Smooth muscle cell of the brain vasculature (primary cell): ENCODE measurements at regions not wholly inside any gene's neighbourhood (a gene's known extent, or its start where the extent isn't known, plus 50 kb on each side); places are given as distances from the start of the nearest gene placed in this dataset.
A peak's percentile ranks its signal among the peaks of the same experiment; 100 is the strongest.
"Not testable (repeated sequence)": the region's sequence is repeated elsewhere in the genome, so short reads cannot be mapped to it uniquely, and the experiment has no call there.

Experiments used
- DNase-seq: peaks from one replicate; pipeline ENCODE4 v3.0.0-alpha.2; 2012; ENCODE audit warnings: low read depth, low spot score

- not testable (repeated sequence) for DNase-seq
These were observed 214.4 kb upstream of the HS3ST1 start for GRCh38 chr4:11643081-11643480.

DNA sequence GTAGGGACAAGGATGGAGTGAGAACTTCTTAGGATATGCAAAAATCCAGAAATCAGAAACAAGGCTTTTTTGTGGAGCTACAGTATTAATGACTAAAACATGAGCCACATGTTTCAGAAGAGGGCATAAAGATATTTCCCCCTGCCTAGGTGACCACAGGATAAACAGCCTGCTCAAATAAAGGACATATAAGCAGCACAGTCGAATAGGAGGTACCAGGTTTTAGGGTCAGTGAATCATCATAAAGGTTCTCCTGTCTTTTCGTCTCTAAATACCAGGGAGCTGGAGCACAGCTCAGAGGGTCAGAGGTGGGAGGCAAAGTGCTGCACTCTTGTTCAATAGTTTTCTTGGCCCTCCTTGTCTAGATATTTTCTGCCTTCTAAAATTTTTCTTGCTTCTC is 211.9 kb upstream of the HS3ST1 start:
- DNase-seq: no peak

DNA sequence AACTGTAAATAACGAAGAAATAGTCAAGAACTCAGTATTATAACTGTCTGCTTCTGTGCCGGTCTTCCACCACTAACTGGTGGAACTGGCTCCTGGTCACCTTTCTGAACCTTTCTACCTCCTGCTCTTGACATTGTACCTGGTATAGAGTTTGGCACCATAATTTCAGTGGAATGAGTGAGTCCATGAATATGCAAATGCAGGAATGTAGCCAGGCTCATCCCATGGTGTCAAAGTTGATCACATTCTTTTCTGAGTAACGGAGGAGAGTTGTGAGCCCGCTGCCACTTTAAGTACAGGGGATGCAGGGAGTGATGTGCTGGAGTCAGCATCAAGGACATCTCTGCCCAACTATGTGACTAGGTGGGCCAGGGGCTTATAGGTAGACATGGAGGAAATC is 207.9 kb upstream of the HS3ST1 start:
- no peak for DNase-seq

GRCh38 chr4:11636031-11636430 is 207.3 kb upstream of the HS3ST1 start:
- no peak for DNase-seq

- peak; percentile 50 for DNase-seq
These were observed 206.6 kb upstream of the HS3ST1 start for GRCh38 chr4:11635342-11635741.

DNA sequence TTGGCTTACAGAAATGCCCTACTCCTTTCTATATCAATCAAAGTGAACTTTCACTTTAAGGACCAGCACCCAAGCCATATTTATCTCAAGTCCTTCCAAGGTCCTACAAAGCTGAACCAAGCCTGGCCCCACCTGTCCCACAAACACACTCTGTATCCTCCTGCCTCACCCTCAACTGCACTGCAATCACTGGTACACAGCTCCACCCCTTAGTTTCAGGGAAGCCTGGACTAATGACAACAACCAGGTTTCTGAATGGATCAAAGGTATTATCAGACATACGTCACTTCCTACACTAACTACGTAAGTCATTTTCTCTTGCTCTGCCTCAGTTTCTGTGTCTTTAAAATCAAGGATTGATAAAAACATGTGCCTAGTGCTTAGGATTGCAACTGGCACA is 205.6 kb upstream of the HS3ST1 start:
- no peak for DNase-seq

GRCh38 chr4:11633430-11633829 is 204.7 kb upstream of the HS3ST1 start:
- DNase-seq: no peak

DNA sequence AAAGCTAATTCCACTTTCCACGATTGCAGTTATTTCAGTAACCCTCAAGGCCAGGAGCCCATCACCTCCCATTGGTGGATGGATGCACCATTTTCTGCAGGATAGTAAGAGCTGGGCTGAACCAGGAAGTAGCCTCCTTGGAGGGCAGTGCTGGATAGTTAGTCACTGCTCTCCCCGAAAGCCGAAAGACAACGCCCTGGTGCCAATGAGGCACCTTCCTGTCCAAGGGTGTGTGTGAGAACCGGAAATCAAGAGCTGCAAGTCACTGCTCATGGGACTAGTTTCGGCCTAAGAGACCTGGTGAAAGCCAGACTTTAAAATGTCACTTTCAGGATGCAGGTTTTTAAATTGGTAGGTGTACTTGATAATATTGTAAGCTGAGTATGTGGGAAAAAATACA is 203.8 kb upstream of the HS3ST1 start:
- DNase-seq: no peak

DNA sequence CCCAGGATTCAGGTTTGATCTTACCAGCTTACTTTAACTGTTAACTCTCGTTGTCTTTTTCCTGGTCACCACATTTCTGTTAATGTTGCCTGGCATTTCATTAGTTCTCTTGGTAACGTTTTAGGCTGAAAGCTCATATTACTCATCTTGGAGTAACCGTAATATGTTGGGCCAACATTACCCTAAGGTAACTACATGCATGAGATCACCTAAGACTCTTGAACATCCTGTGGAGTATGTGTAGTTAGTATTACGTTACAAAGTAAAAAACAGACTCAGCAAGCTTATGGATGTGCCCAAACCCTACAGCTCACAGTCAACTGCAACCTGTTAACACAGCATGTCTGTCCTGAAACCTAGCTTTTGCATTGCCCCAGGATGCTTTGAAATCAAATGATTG is 203.3 kb upstream of the HS3ST1 start:
- DNase-seq: no peak

- DNase-seq: no peak
These were observed 202.7 kb upstream of the HS3ST1 start for GRCh38 chr4:11631416-11631815.

DNA sequence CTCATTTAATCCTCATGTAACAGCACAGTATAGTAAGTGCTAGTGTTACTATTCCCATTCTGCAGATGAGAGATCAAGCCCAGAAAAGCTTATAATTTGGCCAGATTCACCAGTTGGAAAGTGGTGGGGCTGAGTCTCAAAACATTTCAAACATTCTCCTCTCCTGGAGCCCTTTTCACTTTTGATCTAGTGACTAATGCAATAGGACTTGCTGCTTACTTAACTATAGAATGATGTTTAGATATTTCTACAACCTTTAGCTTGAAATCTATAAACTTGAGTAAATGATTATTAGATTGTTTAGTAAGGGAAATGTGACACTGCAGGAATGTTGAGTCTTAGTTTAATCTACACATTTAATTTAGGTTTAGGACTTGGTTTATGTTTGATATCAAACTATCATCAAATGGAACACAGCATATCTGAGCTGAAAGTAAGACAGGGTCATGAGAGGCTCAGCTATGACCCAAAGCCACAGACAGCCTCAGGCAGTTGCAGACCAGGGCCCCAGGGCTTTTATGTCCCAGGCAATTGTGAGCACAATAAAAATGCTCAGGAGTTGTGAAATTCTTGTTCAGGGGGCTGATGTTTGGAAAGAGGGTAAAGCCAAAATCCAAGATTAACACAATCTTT is 199.5 kb upstream of the HS3ST1 start:
- no peak for DNase-seq

DNA sequence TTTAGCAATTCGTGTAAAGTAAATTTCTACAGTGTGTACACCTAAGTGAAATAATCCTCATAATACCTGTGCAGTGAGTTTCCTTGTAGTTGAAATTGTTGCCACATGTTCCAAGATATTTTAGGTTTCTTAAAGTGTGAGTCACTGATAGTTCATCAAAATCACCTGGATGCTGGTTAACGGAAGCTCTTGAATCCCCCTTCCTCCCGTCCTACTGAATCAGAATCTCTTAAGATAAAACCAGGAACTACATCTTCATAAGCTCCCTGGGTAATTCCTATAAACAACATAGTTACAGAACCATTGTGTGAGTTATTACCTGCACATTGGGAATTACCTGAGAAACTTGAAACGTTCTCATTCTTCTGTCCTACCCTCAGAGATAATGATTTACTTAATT is 197.4 kb upstream of the HS3ST1 start:
- no peak for DNase-seq

- DNase-seq: no peak
These were observed 196.5 kb upstream of the HS3ST1 start for GRCh38 chr4:11625211-11625610.

DNA sequence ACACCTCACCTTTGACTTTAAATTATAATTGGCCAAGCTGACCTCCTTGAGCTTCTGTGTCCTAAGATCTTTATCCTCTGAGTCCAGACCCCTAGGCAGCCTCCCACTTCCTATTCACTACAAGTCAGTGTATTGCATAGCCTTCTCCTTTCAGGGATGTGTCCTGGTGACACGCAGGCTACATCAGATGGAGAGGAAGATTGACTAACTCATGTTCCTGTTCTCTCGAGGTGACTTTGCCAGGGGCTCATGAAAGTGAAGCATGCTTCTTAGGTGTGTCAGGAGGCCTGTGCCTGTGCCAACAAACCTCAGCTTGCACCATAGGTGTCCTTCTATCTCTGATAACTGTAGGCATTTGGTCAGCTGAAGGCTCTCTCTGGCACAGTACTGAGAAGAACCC is 195.7 kb upstream of the HS3ST1 start:
- no peak for DNase-seq

DNA sequence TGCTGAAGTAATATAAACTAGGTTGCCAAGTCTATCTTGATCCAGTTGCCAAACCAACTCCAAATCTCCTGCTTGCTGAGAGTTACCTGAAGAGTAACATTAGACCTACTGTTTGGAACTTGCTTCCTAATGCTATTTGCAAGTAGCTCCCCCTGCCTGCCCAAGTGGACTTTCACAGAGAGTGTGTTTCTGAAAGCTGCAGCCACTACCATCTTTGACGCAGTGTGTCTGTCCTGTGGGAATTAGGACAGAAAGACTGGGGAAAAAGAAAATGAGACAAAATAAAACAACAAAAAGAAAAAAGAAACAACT is 195.0 kb upstream of the HS3ST1 start:
- DNase-seq: no peak

DNA sequence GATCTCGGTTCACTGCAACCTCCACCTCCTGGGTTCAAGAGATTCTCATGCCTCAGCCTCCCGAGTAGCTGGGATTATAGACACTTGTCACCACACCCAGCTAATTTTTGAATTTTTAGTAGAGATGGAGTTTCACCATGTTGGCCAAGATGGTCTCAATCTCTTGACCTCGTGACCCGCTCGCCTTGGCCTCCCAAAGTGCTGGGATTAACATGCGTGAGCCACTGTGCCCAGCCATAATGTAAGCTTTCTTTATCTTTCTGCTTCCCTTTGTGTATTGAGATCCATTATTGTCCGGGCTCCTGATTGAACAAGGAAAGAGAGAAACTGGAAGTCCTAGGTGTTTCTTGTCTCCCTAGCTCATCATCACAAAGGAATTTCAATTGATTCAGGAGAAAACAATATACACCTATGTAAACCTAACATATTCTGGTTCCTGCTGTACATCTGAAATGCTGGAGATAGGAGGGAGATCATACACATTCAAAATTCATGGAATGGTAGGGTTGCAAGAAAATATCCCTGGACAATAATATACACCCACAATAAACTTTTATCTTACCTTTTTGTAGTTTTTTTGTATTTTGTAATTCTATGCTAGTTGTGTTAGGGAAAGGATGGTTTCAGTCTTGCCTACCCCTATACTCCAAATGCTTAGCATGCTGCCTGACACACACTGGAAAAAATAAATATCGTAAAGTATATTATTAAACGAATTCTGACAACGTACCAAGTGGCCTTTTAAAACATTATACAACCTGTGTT is 194.4 kb upstream of the HS3ST1 start:
- DNase-seq: no peak

GRCh38 chr4:11620861-11621260 is 192.2 kb upstream of the HS3ST1 start:
- DNase-seq: no peak

DNA sequence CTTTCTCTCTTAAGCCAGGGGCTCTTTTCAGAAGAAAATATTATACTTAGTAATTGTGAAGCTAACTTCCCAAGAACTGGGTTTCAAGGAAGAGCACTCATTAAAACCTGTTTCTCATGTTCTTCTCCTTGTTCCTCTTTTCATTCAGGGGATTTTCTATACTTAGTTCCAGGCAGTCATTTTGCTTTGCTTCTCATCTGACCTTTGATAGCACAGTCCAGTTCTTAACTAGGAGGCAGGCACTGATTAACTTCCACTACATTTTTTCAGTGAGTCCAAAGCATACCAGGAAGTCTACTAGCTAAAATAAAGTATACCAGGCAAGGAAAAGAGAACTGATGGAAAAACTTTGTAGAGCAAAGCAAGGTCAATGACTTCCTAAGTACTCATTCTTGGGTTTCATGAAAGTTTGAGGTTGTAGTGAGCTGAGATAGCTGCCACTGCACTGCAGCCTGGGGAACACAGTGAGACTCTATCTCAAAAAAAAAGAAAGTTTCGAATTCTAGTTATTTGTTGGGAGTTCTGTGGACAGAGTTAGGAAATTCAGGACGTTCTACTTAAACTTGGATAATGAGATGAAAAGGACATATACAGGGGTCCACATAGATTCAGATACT is 190.1 kb upstream of the HS3ST1 start:
- no peak for DNase-seq

- no peak for DNase-seq
These were observed 188.2 kb upstream of the HS3ST1 start for GRCh38 chr4:11616856-11617255.

GRCh38 chr4:11615601-11616000 is 186.9 kb upstream of the HS3ST1 start:
- DNase-seq: no peak

DNA sequence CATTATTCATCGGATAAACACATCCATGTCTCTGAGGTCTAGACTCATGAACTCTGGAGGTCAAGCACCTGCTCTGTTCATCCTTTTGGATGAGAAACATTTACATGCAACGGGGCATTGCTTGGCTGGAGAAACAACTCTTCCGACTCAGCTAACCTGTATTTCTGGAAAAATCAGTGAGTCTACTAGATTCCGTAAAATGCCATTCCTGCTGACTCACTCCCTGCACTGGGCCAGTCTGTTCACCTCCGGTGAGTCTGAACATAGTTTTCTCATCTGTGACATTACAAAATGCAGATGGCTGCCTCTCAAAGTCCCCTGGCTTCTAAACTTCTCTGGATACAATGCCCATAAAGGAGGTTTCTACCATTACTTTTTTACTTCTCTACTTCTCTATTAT is 185.7 kb upstream of the HS3ST1 start:
- no peak for DNase-seq

DNA sequence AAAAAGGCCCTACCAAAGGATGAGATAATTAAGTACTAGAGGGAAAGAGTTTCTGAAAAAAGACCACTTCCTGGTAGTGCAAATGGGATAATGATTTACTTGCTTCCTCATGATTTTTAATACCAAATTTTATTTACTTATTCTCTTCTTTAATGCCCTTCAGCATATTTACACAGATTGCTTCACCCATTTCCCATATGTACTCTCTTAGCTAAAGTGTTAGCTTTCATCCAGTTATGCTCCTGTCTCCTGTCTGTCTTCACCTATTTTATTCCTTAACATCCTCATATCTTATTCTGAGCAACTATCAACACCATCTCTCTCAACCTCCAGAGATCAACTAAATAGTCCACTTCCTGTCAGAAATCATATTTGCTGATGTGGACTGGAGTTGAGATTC is 183.2 kb upstream of the HS3ST1 start:
- DNase-seq: no peak

DNA sequence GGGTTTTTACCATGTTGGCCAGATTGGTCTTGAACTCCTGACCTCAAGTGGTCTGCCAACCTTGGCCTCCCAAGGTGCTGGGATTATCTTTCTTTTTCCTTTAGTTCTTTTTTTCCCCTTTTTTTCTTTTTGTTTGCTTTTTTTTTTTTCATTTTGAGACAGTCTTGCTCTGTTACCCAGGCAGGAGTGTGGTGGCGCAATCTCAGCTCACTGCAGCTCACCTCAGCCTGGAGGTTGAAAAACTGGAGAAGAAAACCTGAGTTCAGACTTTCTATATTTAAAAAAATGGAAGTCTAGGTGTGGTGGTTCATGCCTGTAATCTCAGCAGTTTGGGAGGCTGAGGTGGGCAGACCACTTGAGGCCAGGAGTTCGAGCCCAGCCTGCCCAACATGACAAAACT is 181.1 kb upstream of the HS3ST1 start:
- no peak for DNase-seq
